Inferior parietal cortex (tissue), 1 donor: ENCODE measurements at regions not wholly inside any gene's neighbourhood (a gene's known extent, or its start where the extent isn't known, plus 50 kb on each side); places are given as distances from the start of the nearest gene placed in this dataset.
A peak's percentile ranks its signal among the peaks of the same experiment; 100 is the strongest.
"Not testable (repeated sequence)": the region's sequence is repeated elsewhere in the genome, so short reads cannot be mapped to it uniquely, and the experiment has no call there.

Experiments used
- DNase-seq: peaks from one replicate; pipeline ENCODE4 v3.0.0-alpha.2; 2016; ENCODE audit errors: extremely low spot score

- no peak for DNase-seq
Observed at GRCh38 chr3:150357923-150358607, 50.0 kb upstream of the TSC22D2 start.

GRCh38 chr3:150357140-150357539, 51.0 kb upstream of the TSC22D2 start:
- no peak for DNase-seq

GRCh38 chr3:150355574-150355973, 52.5 kb upstream of the TSC22D2 start:
- no peak for DNase-seq

- no peak for DNase-seq
Observed at GRCh38 chr3:150352931-150353330, 55.2 kb upstream of the TSC22D2 start.

GRCh38 chr3:150351398-150351797, 56.7 kb upstream of the TSC22D2 start:
- DNase-seq = no peak

GRCh38 chr3:150349314-150350097, 58.6 kb upstream of the TSC22D2 start:
- DNase-seq = peak; percentile 83

- DNase-seq = peak; percentile 36
Observed at GRCh38 chr3:150348500-150348899, 59.6 kb upstream of the TSC22D2 start.

- no peak for DNase-seq
Observed at GRCh38 chr3:150346981-150347863, 60.9 kb upstream of the TSC22D2 start.

- DNase-seq = no peak
Observed at GRCh38 chr3:150346266-150346665, 61.8 kb upstream of the TSC22D2 start.

GRCh38 chr3:150345021-150345538, 63.0 kb upstream of the TSC22D2 start:
- DNase-seq = no peak

GRCh38 chr3:150344079-150344759, 63.9 kb upstream of the TSC22D2 start:
- no peak for DNase-seq

- DNase-seq = no peak
Observed at GRCh38 chr3:150342896-150343467, 65.1 kb upstream of the TSC22D2 start.

- no peak for DNase-seq
Observed at GRCh38 chr3:150341891-150342290, 66.2 kb upstream of the TSC22D2 start.

- DNase-seq = not testable (repeated sequence)
Observed at GRCh38 chr3:150336363-150336762, 71.7 kb upstream of the TSC22D2 start.

GRCh38 chr3:150335631-150336030, 72.5 kb upstream of the TSC22D2 start:
- DNase-seq = no peak

- DNase-seq = no peak
Observed at GRCh38 chr3:150334974-150335373, 73.1 kb upstream of the TSC22D2 start.

GRCh38 chr3:150333477-150333876, 74.6 kb upstream of the TSC22D2 start:
- no peak for DNase-seq

- no peak for DNase-seq
Observed at GRCh38 chr3:150331978-150332568, 76.0 kb upstream of the TSC22D2 start.

GRCh38 chr3:150330872-150331271, 77.2 kb upstream of the TSC22D2 start:
- DNase-seq = no peak

GRCh38 chr3:150330174-150330573, 77.9 kb upstream of the TSC22D2 start:
- no peak for DNase-seq

- no peak for DNase-seq
Observed at GRCh38 chr3:150329408-150329807, 78.7 kb upstream of the TSC22D2 start.
